ENCODE measurements at regions not wholly inside any gene's neighbourhood (a gene's known extent, or its start where the extent isn't known, plus 50 kb on each side); places are given as distances from the start of the nearest gene placed in this dataset.
A peak's percentile ranks its signal among the peaks of the same experiment; 100 is the strongest.

DNA sequence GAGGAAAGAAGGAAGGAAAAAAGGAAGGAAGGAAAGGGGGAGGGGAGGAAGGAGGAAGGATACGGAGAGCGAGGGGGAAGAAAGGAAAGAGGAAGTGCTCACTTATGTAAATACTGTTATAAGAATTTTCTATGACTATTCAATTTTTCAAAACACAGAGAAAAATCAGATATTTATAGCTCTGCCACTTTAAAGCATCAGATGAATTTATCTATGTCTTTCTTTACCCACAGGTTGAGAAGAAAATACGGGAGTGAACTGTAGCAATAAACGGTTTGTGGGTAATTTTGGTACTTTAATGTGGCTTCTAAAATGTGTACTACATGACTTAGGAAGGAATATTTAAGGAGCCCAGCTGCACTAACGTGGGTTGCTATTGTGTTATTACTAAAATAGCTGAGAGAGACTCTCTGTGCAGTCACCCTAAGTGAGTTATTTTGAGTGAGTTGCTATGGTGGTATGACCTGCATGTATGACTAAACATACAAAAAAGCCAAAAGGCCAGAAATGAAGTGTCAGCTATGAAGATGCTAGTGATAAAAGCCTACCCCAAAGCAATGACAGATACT lies 225.5 kb downstream of the SOD2 start:
- Histone ChIP-seq H3K9me3 (ENCODE audit: control insufficient read depth, low read length) (no peaks in the 10 kb centered on the region), H2BK5ac (ENCODE audit: low read depth, low read length, poor library complexity, severe bottlenecking) (no peak overlapping the region), H4K91ac (ENCODE audit: low read length) (no peak overlapping the region), H3K23ac (ENCODE audit: low read length in 2 of 2) (no peak overlapping the region), H3K4ac (ENCODE audit: low read depth in 1 of 2, low read length in 2 of 2) (no peak overlapping the region), H2AFZ (ENCODE audit: low read depth, low read length) (no peak overlapping the region), H3K36me3 (ENCODE audit: control insufficient read depth in 1 of 2, insufficient read depth in 2 of 2, low read depth in 1 of 2, low read length in 2 of 2) (no peaks in the 10 kb centered on the region), H2BK15ac (ENCODE audit: low read depth, poor library complexity, severe bottlenecking) (no peak overlapping the region), H3K18ac (ENCODE audit: low read depth in 1 of 2, low read length in 2 of 2) (no peak overlapping the region), H3K14ac (ENCODE audit: low read length in 2 of 2) (no peak overlapping the region), H3K27ac (ENCODE audit: low read length, poor library complexity, severe bottlenecking) (no peak overlapping the region), H2BK12ac (ENCODE audit: low read length in 2 of 2) (no peak overlapping the region), H3K79me1 (replicated peaks; ENCODE audit: low read length, poor library complexity, severe bottlenecking) (no peaks in the 10 kb centered on the region), H3K4me2 (ENCODE audit: low read length, poor library complexity, severe bottlenecking) (no peak overlapping the region), H3K4me1 (ENCODE audit: control insufficient read depth, insufficient read depth, low read depth, low read length) (no peaks in the 10 kb centered on the region), H3K4me3 (ENCODE audit: insufficient read depth in 1 of 2, low read depth in 1 of 2, low read length in 2 of 2) (no peak overlapping the region), H2BK120ac (ENCODE audit: low read depth, low read length) (no peak overlapping the region), H4K8ac (ENCODE audit: low read length) (no peak overlapping the region), H3K9ac (ENCODE audit: low read length) (peak overlapping the region; percentile 74), H3K27me3 (ENCODE audit: control insufficient read depth in 1 of 2, insufficient read depth in 1 of 2, low read length in 2 of 2) (no peaks in the 10 kb centered on the region), H2AK5ac (ENCODE audit: low read length, severe bottlenecking) (no peak overlapping the region)
- no peak for DNase-seq
- 49% methylated on average over 3 of the region's 5 CpGs for WGBS

DNA sequence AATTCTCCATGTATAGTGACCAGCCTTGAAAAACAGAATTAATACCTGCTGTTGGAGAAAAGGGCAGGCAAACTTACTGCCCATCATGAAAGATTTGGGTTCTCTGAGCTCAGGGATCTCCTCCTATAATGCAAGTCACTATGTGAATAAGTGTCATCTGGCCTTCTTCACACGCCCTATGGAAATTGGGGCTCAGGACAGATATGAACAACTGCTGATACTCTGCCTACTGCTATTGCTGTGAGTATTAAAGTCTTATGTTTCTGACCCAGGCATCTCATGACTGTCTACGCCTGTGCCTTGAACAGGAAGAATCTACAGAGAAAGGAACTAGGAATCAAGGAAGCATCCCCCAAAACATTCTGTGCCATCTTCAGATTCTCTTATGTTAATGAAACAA lies 226.1 kb downstream of the SOD2 start:
- Histone ChIP-seq H3K18ac (ENCODE audit: low read depth in 1 of 2, low read length in 2 of 2) (no peak overlapping the region), H3K4me1 (ENCODE audit: control insufficient read depth, insufficient read depth, low read depth, low read length) (no peaks in the 10 kb centered on the region), H3K27me3 (ENCODE audit: control insufficient read depth in 1 of 2, insufficient read depth in 1 of 2, low read length in 2 of 2) (no peaks in the 10 kb centered on the region), H3K27ac (ENCODE audit: low read length, poor library complexity, severe bottlenecking) (no peak overlapping the region), H2AFZ (ENCODE audit: low read depth, low read length) (no peak overlapping the region), H3K4ac (ENCODE audit: low read depth in 1 of 2, low read length in 2 of 2) (no peak overlapping the region), H3K14ac (ENCODE audit: low read length in 2 of 2) (no peak overlapping the region), H4K8ac (ENCODE audit: low read length) (no peak overlapping the region), H3K4me3 (ENCODE audit: insufficient read depth in 1 of 2, low read depth in 1 of 2, low read length in 2 of 2) (no peak overlapping the region), H3K9me3 (ENCODE audit: control insufficient read depth, low read length) (no peaks in the 10 kb centered on the region), H3K23ac (ENCODE audit: low read length in 2 of 2) (no peak overlapping the region), H2AK5ac (ENCODE audit: low read length, severe bottlenecking) (no peak overlapping the region), H4K91ac (ENCODE audit: low read length) (no peak overlapping the region), H3K9ac (ENCODE audit: low read length) (peak overlapping the region; percentile 74), H2BK120ac (ENCODE audit: low read depth, low read length) (no peak overlapping the region), H2BK12ac (ENCODE audit: low read length in 2 of 2) (no peak overlapping the region), H3K79me1 (replicated peaks; ENCODE audit: low read length, poor library complexity, severe bottlenecking) (no peaks in the 10 kb centered on the region), H2BK15ac (ENCODE audit: low read depth, poor library complexity, severe bottlenecking) (no peak overlapping the region), H3K36me3 (ENCODE audit: control insufficient read depth in 1 of 2, insufficient read depth in 2 of 2, low read depth in 1 of 2, low read length in 2 of 2) (no peaks in the 10 kb centered on the region), H3K4me2 (ENCODE audit: low read length, poor library complexity, severe bottlenecking) (no peak overlapping the region), H2BK5ac (ENCODE audit: low read depth, low read length, poor library complexity, severe bottlenecking) (no peak overlapping the region)
- 0% methylated on average over 1 of the region's 2 CpGs for WGBS
- no peak for DNase-seq

DNA sequence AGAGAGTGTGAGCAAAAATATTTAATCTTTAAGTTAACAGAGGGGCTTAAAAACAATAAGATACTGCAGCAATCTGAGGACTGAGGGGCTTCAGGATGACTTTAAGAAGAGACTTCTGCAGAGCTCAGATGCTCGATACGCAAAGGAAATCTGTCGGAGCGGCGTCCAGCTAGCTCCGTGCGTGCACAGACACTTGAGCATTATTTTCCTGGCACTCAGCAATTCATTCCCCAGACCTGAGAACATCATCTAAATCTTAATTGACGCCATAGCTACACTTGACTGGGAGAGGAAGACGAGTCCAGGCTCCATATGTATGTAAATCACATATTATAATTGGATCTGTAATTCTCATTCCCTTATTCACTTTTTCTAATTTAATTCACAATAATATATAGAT lies 228.2 kb downstream of the SOD2 start:
- DNase-seq: no peak
- no peaks in the 10 kb centered on the region for H3K27me3 ChIP-seq (ENCODE audit: control insufficient read depth in 1 of 2, insufficient read depth in 1 of 2, low read length in 2 of 2)
- H3K4me2 ChIP-seq (ENCODE audit: low read length, poor library complexity, severe bottlenecking): no peak overlapping the region
- no peak overlapping the region for H3K14ac ChIP-seq (ENCODE audit: low read length in 2 of 2)
- H2BK15ac ChIP-seq (ENCODE audit: low read depth, poor library complexity, severe bottlenecking): no peak overlapping the region
- no peak overlapping the region for H3K4ac ChIP-seq (ENCODE audit: low read depth in 1 of 2, low read length in 2 of 2)
- no peak overlapping the region for H2AFZ ChIP-seq (ENCODE audit: low read depth, low read length)
- H3K27ac ChIP-seq (ENCODE audit: low read length, poor library complexity, severe bottlenecking): no peak overlapping the region
- H4K8ac ChIP-seq (ENCODE audit: low read length): no peak overlapping the region
- H3K4me3 ChIP-seq (ENCODE audit: insufficient read depth in 1 of 2, low read depth in 1 of 2, low read length in 2 of 2): no peak overlapping the region
- no peak overlapping the region for H4K91ac ChIP-seq (ENCODE audit: low read length)
- H3K23ac ChIP-seq (ENCODE audit: low read length in 2 of 2): no peak overlapping the region
- H2BK12ac ChIP-seq (ENCODE audit: low read length in 2 of 2): no peak overlapping the region
- no peaks in the 10 kb centered on the region for H3K4me1 ChIP-seq (ENCODE audit: control insufficient read depth, insufficient read depth, low read depth, low read length)
- no peak overlapping the region for H3K18ac ChIP-seq (ENCODE audit: low read depth in 1 of 2, low read length in 2 of 2)
- WGBS: 81% methylated on average over 7 of the region's 9 CpGs
- H3K9me3 ChIP-seq (ENCODE audit: control insufficient read depth, low read length): no peaks in the 10 kb centered on the region
- no peak overlapping the region for H2AK5ac ChIP-seq (ENCODE audit: low read length, severe bottlenecking)
- H2BK5ac ChIP-seq (ENCODE audit: low read depth, low read length, poor library complexity, severe bottlenecking): no peak overlapping the region
- H3K36me3 ChIP-seq (ENCODE audit: control insufficient read depth in 1 of 2, insufficient read depth in 2 of 2, low read depth in 1 of 2, low read length in 2 of 2): no peaks in the 10 kb centered on the region
- no peak overlapping the region for H2BK120ac ChIP-seq (ENCODE audit: low read depth, low read length)
- peak overlapping the region; percentile 60 for H3K9ac ChIP-seq (ENCODE audit: low read length)
- no peaks in the 10 kb centered on the region for H3K79me1 ChIP-seq (replicated peaks; ENCODE audit: low read length, poor library complexity, severe bottlenecking)

DNA sequence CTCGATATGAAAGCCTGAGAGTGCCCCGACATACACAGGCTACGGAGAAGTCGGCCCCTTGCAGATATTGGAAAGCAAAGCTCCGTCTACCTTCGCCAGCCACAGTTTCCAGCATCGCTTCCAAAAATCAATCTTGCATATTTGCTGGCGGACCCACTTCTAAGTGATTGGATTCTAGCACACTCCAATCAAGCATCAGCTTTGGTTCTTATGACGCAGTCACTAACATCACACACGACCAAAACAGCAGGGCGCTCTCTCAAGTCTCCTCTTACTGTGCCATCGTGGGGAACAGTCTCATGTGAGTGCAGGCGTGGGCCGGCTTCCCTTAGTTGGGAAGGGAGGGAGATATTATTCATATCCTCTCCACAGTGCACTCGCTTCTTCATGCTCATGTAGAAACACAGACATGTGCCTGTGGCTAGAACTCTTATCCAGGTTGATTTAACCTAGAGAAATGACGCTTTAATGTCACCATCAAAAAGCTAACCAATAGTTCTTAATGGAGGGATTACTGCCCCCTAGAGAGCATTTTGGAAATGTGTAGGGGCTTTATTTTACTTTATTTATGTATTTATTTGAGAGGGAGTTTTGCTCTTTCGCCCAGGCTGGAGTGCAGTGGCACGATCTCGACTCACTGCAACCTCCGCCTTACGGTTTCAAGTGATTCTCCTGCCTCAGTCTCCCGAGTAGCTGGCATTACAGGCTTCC lies 229.8 kb downstream of the SOD2 start:
- Histone ChIP-seq H2AFZ (ENCODE audit: low read depth, low read length) (no peak overlapping the region), H2BK12ac (ENCODE audit: low read length in 2 of 2) (no peak overlapping the region), H2BK5ac (ENCODE audit: low read depth, low read length, poor library complexity, severe bottlenecking) (no peak overlapping the region), H3K9me3 (ENCODE audit: control insufficient read depth, low read length) (no peaks in the 10 kb centered on the region), H2AK5ac (ENCODE audit: low read length, severe bottlenecking) (no peak overlapping the region), H4K91ac (ENCODE audit: low read length) (no peak overlapping the region), H4K8ac (ENCODE audit: low read length) (no peak overlapping the region), H3K4me1 (ENCODE audit: control insufficient read depth, insufficient read depth, low read depth, low read length) (no peaks in the 10 kb centered on the region), H2BK15ac (ENCODE audit: low read depth, poor library complexity, severe bottlenecking) (no peak overlapping the region), H2BK120ac (ENCODE audit: low read depth, low read length) (no peak overlapping the region), H3K36me3 (ENCODE audit: control insufficient read depth in 1 of 2, insufficient read depth in 2 of 2, low read depth in 1 of 2, low read length in 2 of 2) (no peaks in the 10 kb centered on the region), H3K23ac (ENCODE audit: low read length in 2 of 2) (no peak overlapping the region), H3K18ac (ENCODE audit: low read depth in 1 of 2, low read length in 2 of 2) (no peak overlapping the region), H3K79me1 (replicated peaks; ENCODE audit: low read length, poor library complexity, severe bottlenecking) (no peaks in the 10 kb centered on the region), H3K4me3 (ENCODE audit: insufficient read depth in 1 of 2, low read depth in 1 of 2, low read length in 2 of 2) (no peak overlapping the region), H3K4me2 (ENCODE audit: low read length, poor library complexity, severe bottlenecking) (no peak overlapping the region), H3K9ac (ENCODE audit: low read length) (no peak overlapping the region), H3K4ac (ENCODE audit: low read depth in 1 of 2, low read length in 2 of 2) (no peak overlapping the region), H3K27me3 (ENCODE audit: control insufficient read depth in 1 of 2, insufficient read depth in 1 of 2, low read length in 2 of 2) (no peaks in the 10 kb centered on the region), H3K14ac (ENCODE audit: low read length in 2 of 2) (no peak overlapping the region), H3K27ac (ENCODE audit: low read length, poor library complexity, severe bottlenecking) (no peak overlapping the region)
- no peak for DNase-seq
- WGBS: 82% methylated on average over 16 of the region's 22 CpGs
